Fibroblast of the aortic adventitia (primary cell): ENCODE measurements at regions not wholly inside any gene's neighbourhood (a gene's known extent, or its start where the extent isn't known, plus 50 kb on each side); places are given as distances from the start of the nearest gene placed in this dataset.
"Not testable (repeated sequence)": the region's sequence is repeated elsewhere in the genome, so short reads cannot be mapped to it uniquely, and the experiment has no call there.

Experiments
- DNase-seq: peaks from one replicate; pipeline ENCODE4 v3.0.0-alpha.2; 2010; ENCODE audit warnings: low read depth
- H3K4me3 ChIP-seq: 2 replicates; pipeline ENCODE4 v1.5.1; 2011; ENCODE audit warnings: low read depth, mild to moderate bottlenecking, control low read depth, low read length, moderate library complexity
- TF ChIP-seq, protein P1 (sequence below): IDR thresholded peaks from 2 replicates; pipeline ENCODE4 v1.5.1; 2011; ENCODE audit warnings: mild to moderate bottlenecking, low read length, control low read depth, inconsistent platforms; ENCODE audit not compliant: insufficient read depth

DNA sequence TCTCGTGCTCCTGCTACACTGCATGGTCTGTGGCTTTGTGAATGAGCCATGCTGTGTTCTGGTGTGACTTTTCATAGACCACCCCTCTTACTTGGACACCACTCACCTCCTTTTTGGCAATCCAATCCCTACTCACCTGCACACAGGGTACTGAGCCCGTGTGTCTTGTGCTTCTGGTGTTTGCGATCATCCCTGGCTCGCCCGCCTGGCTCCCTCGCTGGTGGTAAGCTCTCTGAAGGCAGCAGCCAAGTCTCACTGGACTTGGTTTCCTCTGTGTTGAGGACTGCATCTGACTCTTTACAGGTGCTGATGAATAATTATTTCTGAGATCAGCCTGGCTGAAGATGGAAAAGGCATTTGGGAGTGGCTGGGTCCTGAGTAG is 276.8 kb downstream of the TSN start:
- no peak for DNase-seq
- TF ChIP-seq, protein P1, sequence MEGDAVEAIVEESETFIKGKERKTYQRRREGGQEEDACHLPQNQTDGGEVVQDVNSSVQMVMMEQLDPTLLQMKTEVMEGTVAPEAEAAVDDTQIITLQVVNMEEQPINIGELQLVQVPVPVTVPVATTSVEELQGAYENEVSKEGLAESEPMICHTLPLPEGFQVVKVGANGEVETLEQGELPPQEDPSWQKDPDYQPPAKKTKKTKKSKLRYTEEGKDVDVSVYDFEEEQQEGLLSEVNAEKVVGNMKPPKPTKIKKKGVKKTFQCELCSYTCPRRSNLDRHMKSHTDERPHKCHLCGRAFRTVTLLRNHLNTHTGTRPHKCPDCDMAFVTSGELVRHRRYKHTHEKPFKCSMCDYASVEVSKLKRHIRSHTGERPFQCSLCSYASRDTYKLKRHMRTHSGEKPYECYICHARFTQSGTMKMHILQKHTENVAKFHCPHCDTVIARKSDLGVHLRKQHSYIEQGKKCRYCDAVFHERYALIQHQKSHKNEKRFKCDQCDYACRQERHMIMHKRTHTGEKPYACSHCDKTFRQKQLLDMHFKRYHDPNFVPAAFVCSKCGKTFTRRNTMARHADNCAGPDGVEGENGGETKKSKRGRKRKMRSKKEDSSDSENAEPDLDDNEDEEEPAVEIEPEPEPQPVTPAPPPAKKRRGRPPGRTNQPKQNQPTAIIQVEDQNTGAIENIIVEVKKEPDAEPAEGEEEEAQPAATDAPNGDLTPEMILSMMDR = no peak
- no peak overlapping the region for H3K4me3 ChIP-seq

DNA sequence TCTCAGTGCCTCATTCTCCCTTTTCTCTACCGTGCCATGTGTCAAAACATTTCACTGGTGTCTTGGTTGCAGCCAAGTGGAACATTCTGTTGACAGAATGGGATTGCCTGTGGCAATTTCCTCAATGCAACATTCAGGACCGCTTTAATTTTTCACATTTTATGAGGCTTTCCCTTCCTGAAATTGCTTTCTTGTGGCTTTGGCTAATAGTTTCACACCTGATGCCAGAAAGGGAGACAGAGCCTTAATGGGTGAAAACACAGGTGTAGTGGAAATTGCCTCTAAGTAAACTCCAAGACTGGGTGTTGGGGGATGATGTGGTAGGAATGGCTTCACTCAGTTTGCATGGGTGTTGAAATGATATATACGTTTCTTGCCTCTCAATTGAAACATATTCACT is 278.3 kb downstream of the TSN start:
- TF ChIP-seq, protein P1 = no peak
- DNase-seq = no peak
- no peak overlapping the region for H3K4me3 ChIP-seq

GRCh38 chr2:122034344-122034743 is 278.9 kb downstream of the TSN start:
- no peak for DNase-seq
- H3K4me3 ChIP-seq = no peak overlapping the region
- TF ChIP-seq, protein P1 = no peak

DNA sequence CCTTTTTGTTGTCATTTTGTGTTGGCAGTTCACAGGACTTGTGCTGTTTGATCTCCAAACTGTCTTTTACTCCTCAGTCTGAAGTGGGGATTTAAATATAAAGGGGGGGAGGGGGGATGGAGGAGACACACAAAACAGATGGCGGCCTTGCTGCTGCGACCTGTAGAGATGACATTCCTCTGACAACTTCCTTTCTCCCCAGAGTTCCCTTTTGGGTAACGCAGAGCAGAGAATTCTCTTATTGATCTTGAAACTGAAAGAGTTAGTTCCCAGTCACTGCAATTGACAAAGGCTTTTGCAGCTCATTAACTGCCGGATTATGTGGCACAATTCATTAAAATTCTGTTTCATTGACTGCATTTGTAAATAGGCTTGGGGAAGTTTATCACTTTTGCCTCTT is 279.3 kb downstream of the TSN start:
- no peak for DNase-seq
- no peak overlapping the region for H3K4me3 ChIP-seq
- TF ChIP-seq, protein P1 = no peak

DNA sequence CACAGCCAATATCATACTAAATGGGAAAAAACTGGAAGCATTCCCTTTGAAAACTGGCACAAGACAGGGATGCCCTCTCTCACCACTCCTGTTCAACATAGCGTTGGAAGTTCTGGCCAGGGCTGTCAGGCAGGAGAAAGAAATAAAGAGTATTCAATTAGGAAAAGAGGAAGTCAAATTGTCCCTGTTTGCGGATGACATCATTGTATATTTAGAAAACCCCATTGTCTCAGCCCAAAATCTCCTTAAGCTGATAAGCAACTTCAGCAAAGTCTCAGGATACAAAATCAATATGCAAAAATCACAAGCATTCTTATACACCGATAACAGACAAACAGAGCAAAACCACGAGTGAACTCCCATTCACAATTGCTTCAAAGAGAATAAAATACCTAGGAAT is 283.4 kb downstream of the TSN start:
- DNase-seq = not testable (repeated sequence)

GRCh38 chr2:122041455-122041854 is 286.0 kb downstream of the TSN start:
- H3K4me3 ChIP-seq = no peak overlapping the region
- TF ChIP-seq, protein P1 = no peak
- no peak for DNase-seq

More for the DNA sequence above, 283.4 kb downstream of the TSN start:
- not testable (repeated sequence) for H3K4me3 ChIP-seq

DNA sequence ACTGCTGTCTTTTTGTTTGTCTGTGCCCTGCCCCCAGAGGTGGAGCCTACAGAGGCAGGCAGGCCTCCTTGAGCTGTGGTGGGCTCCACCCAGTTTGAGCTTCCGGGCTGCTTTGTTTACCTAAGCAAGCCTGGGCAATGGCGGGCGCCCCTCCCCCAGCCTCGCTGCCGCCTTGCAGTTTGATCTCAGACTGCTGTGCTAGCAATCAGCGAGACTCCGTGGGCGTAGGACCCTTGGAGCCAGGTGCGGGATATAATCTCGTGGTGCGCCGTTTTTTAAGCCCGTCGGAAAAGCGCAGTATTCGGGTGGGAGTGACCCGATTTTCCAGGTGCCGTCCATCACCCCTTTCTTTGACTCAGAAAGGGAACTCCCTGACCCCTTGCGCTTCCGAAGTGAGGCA is 296.2 kb downstream of the TSN start:
- H3K4me3 ChIP-seq, DNase-seq: not testable (repeated sequence)

DNA sequence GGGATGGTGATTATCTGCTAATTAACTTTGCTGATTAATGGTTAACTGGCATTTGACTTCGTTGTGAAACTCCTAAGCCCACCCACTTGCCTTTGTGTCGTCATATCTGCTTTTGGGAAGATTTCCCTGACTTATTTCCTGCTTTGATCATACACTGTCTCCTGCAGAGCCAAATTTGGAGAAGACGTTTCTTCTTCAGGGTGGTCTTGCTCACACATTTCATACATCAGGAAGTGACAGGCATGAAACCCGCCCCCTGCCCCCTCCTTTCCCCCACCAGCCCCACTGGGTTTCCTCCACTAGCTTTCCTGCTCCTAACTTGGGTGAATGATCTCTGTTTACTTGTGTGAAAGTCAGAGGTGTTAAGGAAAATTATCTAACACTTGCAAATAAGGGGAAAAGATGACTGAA is 300.1 kb downstream of the TSN start:
- no peak overlapping the region for H3K4me3 ChIP-seq
- TF ChIP-seq, protein P1 = no peak
- DNase-seq = no peak
